GM21786 (cell line): ENCODE measurements at regions not wholly inside any gene's neighbourhood (a gene's known extent, or its start where the extent isn't known, plus 50 kb on each side); places are given as distances from the start of the nearest gene placed in this dataset.

Experiments
- ATAC-seq: cut with Tn5 transposase; IDR thresholded peaks from one replicate; pipeline ENCODE4 v1.9.1; 2021; ENCODE audit not compliant: unreplicated experiment

- ATAC-seq = no peak
These were observed 747.0 kb downstream of the TNS3 start for GRCh38 chr7:46834921-46835320.

- ATAC-seq = no peak
These were observed 748.7 kb downstream of the TNS3 start for GRCh38 chr7:46833197-46833596.

- ATAC-seq = no peak
These were observed 749.8 kb downstream of the TNS3 start for GRCh38 chr7:46832136-46832535.

- ATAC-seq = no peak
These were observed 762.1 kb downstream of the TNS3 start for GRCh38 chr7:46819819-46820218.

- ATAC-seq = no peak
These were observed 767.2 kb downstream of the TNS3 start for GRCh38 chr7:46814516-46815250.

GRCh38 chr7:46812101-46812675 is 769.7 kb downstream of the TNS3 start:
- no peak for ATAC-seq

GRCh38 chr7:46811529-46811928 is 770.4 kb downstream of the TNS3 start:
- no peak for ATAC-seq

GRCh38 chr7:46810986-46811385 is 770.9 kb downstream of the TNS3 start:
- no peak for ATAC-seq

GRCh38 chr7:46809886-46810285 is 772.0 kb downstream of the TNS3 start:
- no peak for ATAC-seq

- no peak for ATAC-seq
These were observed 775.1 kb downstream of the TNS3 start for GRCh38 chr7:46806856-46807255.

- no peak for ATAC-seq
These were observed 779.4 kb downstream of the TNS3 start for GRCh38 chr7:46802479-46802878.

GRCh38 chr7:46791188-46791587 is 790.7 kb downstream of the TNS3 start:
- no peak for ATAC-seq

- no peak for ATAC-seq
These were observed 794.9 kb downstream of the TNS3 start for GRCh38 chr7:46786995-46787394.

- ATAC-seq = no peak
These were observed 795.5 kb downstream of the TNS3 start for GRCh38 chr7:46786221-46786954.

- no peak for ATAC-seq
These were observed 797.2 kb downstream of the TNS3 start for GRCh38 chr7:46784732-46785131.

GRCh38 chr7:46781901-46782439 is 799.9 kb downstream of the TNS3 start:
- ATAC-seq = no peak

- ATAC-seq = no peak
These were observed 805.1 kb downstream of the TNS3 start for GRCh38 chr7:46776790-46777189.

- ATAC-seq = no peak
These were observed 806.1 kb downstream of the TNS3 start for GRCh38 chr7:46775776-46776175.

- ATAC-seq = no peak
These were observed 806.9 kb downstream of the TNS3 start for GRCh38 chr7:46775020-46775419.

GRCh38 chr7:46774515-46774914 is 807.4 kb downstream of the TNS3 start:
- no peak for ATAC-seq

GRCh38 chr7:46772776-46773175 is 809.1 kb downstream of the TNS3 start:
- no peak for ATAC-seq

GRCh38 chr7:46767071-46767470 is 814.8 kb downstream of the TNS3 start:
- no peak for ATAC-seq
